ENCODE measurements at regions not wholly inside any gene's neighbourhood (a gene's known extent, or its start where the extent isn't known, plus 50 kb on each side); places are given as distances from the start of the nearest gene placed in this dataset.
"Not testable (repeated sequence)": the region's sequence is repeated elsewhere in the genome, so short reads cannot be mapped to it uniquely, and the experiment has no call there.

DNA sequence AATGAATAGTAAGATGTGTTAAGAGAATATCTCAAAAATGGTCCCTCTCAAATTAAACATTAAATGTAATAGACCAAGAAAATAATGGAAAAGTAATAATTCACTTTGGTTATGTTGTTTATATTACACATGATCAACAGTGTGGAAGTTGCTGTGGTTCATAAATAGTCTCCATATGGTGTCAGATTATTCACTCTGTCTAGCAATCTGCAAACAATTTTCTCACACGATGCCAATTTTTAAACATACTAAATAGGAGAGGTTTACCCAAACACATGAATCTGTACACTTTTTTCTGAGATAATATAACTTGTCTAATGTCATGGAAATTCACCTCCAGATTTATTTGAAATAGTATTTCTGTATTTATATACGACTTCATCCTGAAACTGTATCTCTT lies 217.4 kb upstream of the FBXL7 start:
- no peak for DNase-seq
- H3K27me3 ChIP-seq, result peaks cover 5% of the 10 kb centered on the region; the same call in 1 of the 2 replicates
- no peak for TF ChIP-seq CTCF (IDR thresholded peaks at IDR 0.05; ENCODE audit: low read depth, low read length)
- H3K4me1 ChIP-seq, result no peaks in the 10 kb centered on the region
- H3K4me3 ChIP-seq (ENCODE audit: low read depth, low read length), result no peak overlapping the region
- no peaks in the 10 kb centered on the region for H3K36me3 ChIP-seq
- no peaks in the 10 kb centered on the region for H3K9me3 ChIP-seq

GRCh38 chr5:15271596-15271995 lies 228.4 kb upstream of the FBXL7 start:
- H3K36me3 ChIP-seq; H3K27me3 ChIP-seq; H3K9me3 ChIP-seq; H3K4me1 ChIP-seq; H3K4me3 ChIP-seq (ENCODE audit: low read depth, low read length); DNase-seq: not testable (repeated sequence)

GRCh38 chr5:15267966-15268365 lies 232.0 kb upstream of the FBXL7 start:
- Histone ChIP-seq H3K4me1 (no peaks in the 10 kb centered on the region), H3K36me3 (no peaks in the 10 kb centered on the region), H3K9me3 (no peaks in the 10 kb centered on the region), H3K27me3 (no peaks in the 10 kb centered on the region), H3K4me3 (ENCODE audit: low read depth, low read length) (no peak overlapping the region)
- no peak for TF ChIP-seq CTCF (IDR thresholded peaks at IDR 0.05; ENCODE audit: low read depth, low read length)
- DNase-seq, result no peak

DNA sequence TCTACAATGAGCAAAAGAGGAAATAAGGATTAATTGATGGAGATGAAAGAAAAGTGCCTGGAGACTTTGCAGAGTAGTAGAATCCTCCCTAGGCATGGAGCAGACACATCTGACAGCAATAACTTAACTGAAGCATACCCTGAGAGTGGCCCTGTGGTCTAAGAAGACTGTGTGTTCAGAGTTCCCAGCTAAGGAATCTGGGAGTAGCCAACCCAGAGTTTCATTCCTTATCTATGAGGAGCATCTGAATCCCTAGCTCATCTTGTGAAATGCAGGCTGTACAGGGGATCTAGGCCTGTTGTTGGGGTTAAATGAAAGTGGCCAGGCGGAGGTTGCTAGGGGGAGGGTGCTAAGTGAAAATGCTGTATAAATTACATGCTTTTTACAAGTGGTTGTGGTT lies 233.1 kb upstream of the FBXL7 start:
- H3K9me3 ChIP-seq, result no peaks in the 10 kb centered on the region
- no peak for DNase-seq
- H3K4me1 ChIP-seq, result no peaks in the 10 kb centered on the region
- H3K27me3 ChIP-seq, result no peaks in the 10 kb centered on the region
- no peaks in the 10 kb centered on the region for H3K36me3 ChIP-seq
- TF ChIP-seq CTCF (IDR thresholded peaks at IDR 0.05; ENCODE audit: low read depth, low read length), result no peak
- H3K4me3 ChIP-seq (ENCODE audit: low read depth, low read length), result no peak overlapping the region

GRCh38 chr5:15266229-15266628 lies 233.8 kb upstream of the FBXL7 start:
- no peaks in the 10 kb centered on the region for H3K4me1 ChIP-seq
- no peaks in the 10 kb centered on the region for H3K27me3 ChIP-seq
- no peak overlapping the region for H3K4me3 ChIP-seq (ENCODE audit: low read depth, low read length)
- no peaks in the 10 kb centered on the region for H3K36me3 ChIP-seq
- DNase-seq, result no peak
- no peak for TF ChIP-seq CTCF (IDR thresholded peaks at IDR 0.05; ENCODE audit: low read depth, low read length)
- no peaks in the 10 kb centered on the region for H3K9me3 ChIP-seq

DNA sequence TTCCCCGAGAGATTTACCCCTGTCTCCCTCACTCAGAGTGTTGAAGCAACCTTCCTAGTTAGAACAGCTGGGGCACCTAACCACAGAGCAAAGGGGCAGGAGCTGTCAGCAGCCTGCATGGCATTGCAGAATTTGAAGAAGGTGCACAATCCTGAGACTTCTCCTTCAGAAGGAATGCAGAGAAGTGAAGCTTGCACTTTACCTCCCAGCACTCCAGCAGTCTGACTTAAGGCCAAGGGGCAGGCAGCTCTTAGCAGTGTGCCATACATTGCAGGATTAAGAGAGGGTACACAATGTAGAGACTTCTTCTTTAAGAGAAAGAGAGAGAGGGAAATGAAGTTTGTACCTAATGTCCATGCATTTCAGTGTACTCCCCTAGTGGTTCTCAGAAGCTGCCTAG lies 236.0 kb upstream of the FBXL7 start:
- Histone ChIP-seq H3K9me3 (no peaks in the 10 kb centered on the region; the same call in 1 of the 2 replicates), H3K4me1 (no peaks in the 10 kb centered on the region), H3K36me3 (no peaks in the 10 kb centered on the region), H3K4me3 (ENCODE audit: low read depth, low read length) (no peak overlapping the region), H3K27me3 (peaks cover 11% of the 10 kb centered on the region; the same call in 1 of the 2 replicates)
- TF ChIP-seq CTCF (IDR thresholded peaks at IDR 0.05; ENCODE audit: low read depth, low read length), result no peak
- no peak for DNase-seq

GRCh38 chr5:15263406-15263805 lies 236.6 kb upstream of the FBXL7 start:
- DNase-seq, result no peak
- Histone ChIP-seq H3K4me3 (ENCODE audit: low read depth, low read length) (no peak overlapping the region), H3K9me3 (no peaks in the 10 kb centered on the region; the same call in 1 of the 2 replicates), H3K4me1 (no peaks in the 10 kb centered on the region), H3K27me3 (peaks cover 17% of the 10 kb centered on the region), H3K36me3 (no peaks in the 10 kb centered on the region)
- TF ChIP-seq CTCF (IDR thresholded peaks at IDR 0.05; ENCODE audit: low read depth, low read length), result no peak

Measured in BE2C (cell line).